OCI-LY1 (cell line): ENCODE measurements at regions not wholly inside any gene's neighbourhood (a gene's known extent, or its start where the extent isn't known, plus 50 kb on each side); places are given as distances from the start of the nearest gene placed in this dataset.

Experiments
- EZH2 ChIP-seq: fragments of 200-600 bp; sonication (generic), shearing (Covaris generic); IDR thresholded peaks from 2 replicates; pipeline ENCODE4 v1.8.0; 2017; ENCODE audit warnings: borderline replicate concordance, mixed run types, mild to moderate bottlenecking, antibody characterized with exemption, low read length, moderate library complexity, mixed read lengths
- TF ChIP-seq, protein P1 (sequence below): fragments of 200-600 bp; sonication (generic), shearing (Covaris generic); IDR thresholded peaks from 2 replicates; pipeline ENCODE4 v1.5.1; 2017; ENCODE audit warnings: mild to moderate bottlenecking, antibody characterized with exemption, low read length, moderate library complexity, mixed read lengths

DNA sequence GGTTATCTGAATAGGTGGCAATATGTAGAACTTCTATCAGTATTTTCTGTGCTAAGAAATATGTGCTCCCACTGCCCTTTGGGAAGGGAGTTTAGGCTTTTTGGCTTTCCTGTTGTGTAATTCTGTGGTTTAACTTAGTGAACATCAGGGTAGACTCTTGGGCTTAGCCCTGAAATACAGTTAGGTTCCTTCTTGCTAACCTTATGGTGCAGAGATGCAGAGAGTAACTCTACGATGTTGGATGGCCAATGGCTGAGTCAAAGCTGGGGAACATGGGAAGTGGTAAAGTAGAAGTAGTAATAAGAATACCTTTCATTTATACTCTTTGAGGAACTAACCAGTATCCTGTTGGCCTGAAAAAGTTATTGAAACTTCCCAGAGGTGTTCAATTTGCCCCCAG, 80.8 kb upstream of the IL12A start:
- TF ChIP-seq, protein P1, sequence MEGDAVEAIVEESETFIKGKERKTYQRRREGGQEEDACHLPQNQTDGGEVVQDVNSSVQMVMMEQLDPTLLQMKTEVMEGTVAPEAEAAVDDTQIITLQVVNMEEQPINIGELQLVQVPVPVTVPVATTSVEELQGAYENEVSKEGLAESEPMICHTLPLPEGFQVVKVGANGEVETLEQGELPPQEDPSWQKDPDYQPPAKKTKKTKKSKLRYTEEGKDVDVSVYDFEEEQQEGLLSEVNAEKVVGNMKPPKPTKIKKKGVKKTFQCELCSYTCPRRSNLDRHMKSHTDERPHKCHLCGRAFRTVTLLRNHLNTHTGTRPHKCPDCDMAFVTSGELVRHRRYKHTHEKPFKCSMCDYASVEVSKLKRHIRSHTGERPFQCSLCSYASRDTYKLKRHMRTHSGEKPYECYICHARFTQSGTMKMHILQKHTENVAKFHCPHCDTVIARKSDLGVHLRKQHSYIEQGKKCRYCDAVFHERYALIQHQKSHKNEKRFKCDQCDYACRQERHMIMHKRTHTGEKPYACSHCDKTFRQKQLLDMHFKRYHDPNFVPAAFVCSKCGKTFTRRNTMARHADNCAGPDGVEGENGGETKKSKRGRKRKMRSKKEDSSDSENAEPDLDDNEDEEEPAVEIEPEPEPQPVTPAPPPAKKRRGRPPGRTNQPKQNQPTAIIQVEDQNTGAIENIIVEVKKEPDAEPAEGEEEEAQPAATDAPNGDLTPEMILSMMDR: no peak
- TF ChIP-seq EZH2: no peak
